AG04450 (cell line): ENCODE measurements at regions not wholly inside any gene's neighbourhood (a gene's known extent, or its start where the extent isn't known, plus 50 kb on each side); places are given as distances from the start of the nearest gene placed in this dataset.

ENCODE experiments used
- CTCF ChIA-PET: fragments of 300-600, 350-600 bp; formaldehyde crosslinking; extraction: SDS; loops from one replicate; lab custom pipeline; 2022; ENCODE audit warnings: antibody characterized with exemption, inconsistent platforms; lab: Charles Lee
- POLR2A ChIA-PET: fragments of 350-600 bp; formaldehyde crosslinking; extraction: SDS; loops from one replicate; lab custom pipeline; 2021; ENCODE audit warnings: antibody characterized with exemption, inconsistent platforms; lab: Yijun Ruan, JAX
- DNase-seq: peaks from one replicate; pipeline ENCODE4 v3.0.0-alpha.2; 2011; ENCODE audit warnings: low read depth, low spot score
- H3K27ac ChIP-seq: one replicate; pipeline ENCODE4 v1.5.1; 2012; ENCODE audit warnings: low read depth, low read length, control low read depth
- H3K27me3 ChIP-seq: one replicate; pipeline ENCODE4 v1.6.0; 2012; ENCODE audit warnings: low read length; ENCODE audit not compliant: control insufficient read depth, insufficient read depth
- H3K4me3 ChIP-seq: 2 replicates; pipeline ENCODE4 v1.5.1; 2011; ENCODE audit warnings: mild to moderate bottlenecking, low read depth, low read length, control low read depth
- H3K9me3 ChIP-seq: 2 replicates; pipeline ENCODE4 v1.5.1; 2012; ENCODE audit warnings: low read length; ENCODE audit not compliant: control insufficient read depth, insufficient read depth
- TF ChIP-seq, protein P1 (sequence below): IDR thresholded peaks from 2 replicates; pipeline ENCODE4 v1.5.1; 2011; ENCODE audit warnings: low read depth, low read length, control low read depth, inconsistent platforms

DNA sequence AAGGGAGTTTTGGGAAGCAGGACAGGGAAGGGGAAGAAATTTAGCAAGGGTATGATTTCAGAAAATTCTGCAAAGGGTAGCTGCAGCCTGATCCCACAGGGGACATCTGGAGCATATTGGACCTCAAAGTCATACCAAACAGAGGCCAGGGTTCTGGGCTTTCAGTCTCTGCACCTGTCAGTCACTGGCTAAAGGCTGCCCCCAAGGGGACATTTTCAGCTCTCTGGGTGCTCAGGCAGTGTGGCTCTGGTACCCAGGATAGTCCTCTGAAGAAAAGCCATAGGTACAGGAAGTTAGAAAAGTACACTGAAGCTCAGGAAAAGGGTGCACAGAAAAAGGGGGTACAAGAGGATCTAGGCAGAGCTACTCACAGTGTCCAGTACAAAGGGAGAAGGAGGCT, 149.2 kb downstream of the INSIG2 start:
- DNase-seq = no peak
- H3K27me3 ChIP-seq = no peaks in the 10 kb centered on the region
- no peak overlapping the region for H3K4me3 ChIP-seq
- ChIA-PET CTCF (interaction anchor here (0.5 kb wide), 1 partner anchor 35 kb away, joined by 3 read pairs; no protein-coding TSS in a partner anchor), POLR2A (no interaction called here)
- TF ChIP-seq, protein P1, sequence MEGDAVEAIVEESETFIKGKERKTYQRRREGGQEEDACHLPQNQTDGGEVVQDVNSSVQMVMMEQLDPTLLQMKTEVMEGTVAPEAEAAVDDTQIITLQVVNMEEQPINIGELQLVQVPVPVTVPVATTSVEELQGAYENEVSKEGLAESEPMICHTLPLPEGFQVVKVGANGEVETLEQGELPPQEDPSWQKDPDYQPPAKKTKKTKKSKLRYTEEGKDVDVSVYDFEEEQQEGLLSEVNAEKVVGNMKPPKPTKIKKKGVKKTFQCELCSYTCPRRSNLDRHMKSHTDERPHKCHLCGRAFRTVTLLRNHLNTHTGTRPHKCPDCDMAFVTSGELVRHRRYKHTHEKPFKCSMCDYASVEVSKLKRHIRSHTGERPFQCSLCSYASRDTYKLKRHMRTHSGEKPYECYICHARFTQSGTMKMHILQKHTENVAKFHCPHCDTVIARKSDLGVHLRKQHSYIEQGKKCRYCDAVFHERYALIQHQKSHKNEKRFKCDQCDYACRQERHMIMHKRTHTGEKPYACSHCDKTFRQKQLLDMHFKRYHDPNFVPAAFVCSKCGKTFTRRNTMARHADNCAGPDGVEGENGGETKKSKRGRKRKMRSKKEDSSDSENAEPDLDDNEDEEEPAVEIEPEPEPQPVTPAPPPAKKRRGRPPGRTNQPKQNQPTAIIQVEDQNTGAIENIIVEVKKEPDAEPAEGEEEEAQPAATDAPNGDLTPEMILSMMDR = no peak
- no peak overlapping the region for H3K27ac ChIP-seq
- no peaks in the 10 kb centered on the region for H3K9me3 ChIP-seq

DNA sequence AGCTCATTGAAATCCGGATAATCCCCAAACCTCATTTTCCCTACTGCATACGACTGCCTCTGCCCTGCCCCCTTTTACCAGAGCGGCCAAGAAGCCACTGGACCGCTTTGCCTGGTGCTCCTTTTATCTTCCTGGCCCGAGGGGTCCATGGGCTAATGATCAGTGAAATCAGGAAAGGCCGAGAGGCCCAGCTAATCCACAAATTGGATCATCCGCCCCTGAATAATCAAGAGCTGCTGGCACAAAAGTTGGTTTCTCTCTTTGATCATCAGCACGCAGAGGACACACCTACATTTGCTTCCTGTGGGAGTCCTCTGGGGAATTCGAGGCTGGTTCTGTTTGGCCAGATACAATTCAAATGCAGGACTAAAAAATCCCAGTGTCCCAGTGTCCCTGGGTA, 144.5 kb downstream of the INSIG2 start:
- Histone ChIP-seq H3K27ac (no peak overlapping the region), H3K27me3 (peaks cover 3% of the 10 kb centered on the region), H3K4me3 (no peak overlapping the region), H3K9me3 (no peaks in the 10 kb centered on the region)
- no peak for DNase-seq
- TF ChIP-seq, protein P1 = no peak
- POLR2A ChIA-PET = no interaction called here
- CTCF ChIA-PET = no interaction called here

DNA sequence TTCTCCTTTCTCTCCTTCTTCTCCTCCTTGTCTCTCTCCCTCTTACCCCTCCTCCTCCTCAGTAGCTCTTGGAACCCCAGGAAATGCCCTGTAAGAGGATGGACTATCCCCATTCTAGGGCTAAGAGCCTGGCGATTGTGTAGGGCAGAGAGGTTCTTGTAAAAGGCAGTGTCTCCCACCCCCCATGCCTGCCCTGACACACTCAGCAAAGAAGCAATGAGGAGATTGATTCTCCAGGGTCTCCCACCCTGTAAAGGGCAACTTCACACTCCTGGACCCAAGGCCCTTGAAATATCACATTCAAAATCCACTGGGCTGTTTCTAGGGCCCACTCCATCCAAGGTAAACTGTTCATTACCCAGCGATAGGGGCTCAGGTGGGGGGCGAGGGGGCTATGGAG, 144.1 kb downstream of the INSIG2 start:
- no peaks in the 10 kb centered on the region for H3K9me3 ChIP-seq
- peaks cover 8% of the 10 kb centered on the region for H3K27me3 ChIP-seq
- H3K27ac ChIP-seq = no peak overlapping the region
- H3K4me3 ChIP-seq = no peak overlapping the region
- ChIA-PET POLR2A (no interaction called here), CTCF (no interaction called here)
- TF ChIP-seq, protein P1 = no peak
- DNase-seq = no peak

DNA sequence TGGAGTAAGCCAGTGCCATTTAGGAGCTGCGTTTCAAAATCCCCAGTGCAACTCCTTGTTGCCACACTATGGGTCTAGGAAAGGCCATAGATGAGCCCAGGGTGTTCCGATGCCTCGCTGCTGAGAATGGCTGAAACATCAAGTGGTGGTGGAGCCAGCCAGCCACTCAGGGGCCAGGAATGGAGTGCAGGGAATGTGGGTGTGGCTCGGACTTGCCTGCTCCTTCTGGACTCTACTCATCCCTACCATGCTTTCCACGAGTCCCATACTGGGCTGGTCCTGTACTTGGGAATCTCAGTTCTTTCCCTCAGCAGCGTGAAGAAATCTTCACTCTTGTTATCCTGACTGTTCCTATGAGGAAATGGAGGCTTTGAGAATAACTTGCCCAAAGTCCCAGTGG, 143.5 kb downstream of the INSIG2 start:
- no peak overlapping the region for H3K27ac ChIP-seq
- ChIA-PET CTCF (no interaction called here), POLR2A (no interaction called here)
- no peak for DNase-seq
- H3K27me3 ChIP-seq = peaks cover 11% of the 10 kb centered on the region
- no peak overlapping the region for H3K4me3 ChIP-seq
- no peaks in the 10 kb centered on the region for H3K9me3 ChIP-seq
- TF ChIP-seq, protein P1 = no peak

DNA sequence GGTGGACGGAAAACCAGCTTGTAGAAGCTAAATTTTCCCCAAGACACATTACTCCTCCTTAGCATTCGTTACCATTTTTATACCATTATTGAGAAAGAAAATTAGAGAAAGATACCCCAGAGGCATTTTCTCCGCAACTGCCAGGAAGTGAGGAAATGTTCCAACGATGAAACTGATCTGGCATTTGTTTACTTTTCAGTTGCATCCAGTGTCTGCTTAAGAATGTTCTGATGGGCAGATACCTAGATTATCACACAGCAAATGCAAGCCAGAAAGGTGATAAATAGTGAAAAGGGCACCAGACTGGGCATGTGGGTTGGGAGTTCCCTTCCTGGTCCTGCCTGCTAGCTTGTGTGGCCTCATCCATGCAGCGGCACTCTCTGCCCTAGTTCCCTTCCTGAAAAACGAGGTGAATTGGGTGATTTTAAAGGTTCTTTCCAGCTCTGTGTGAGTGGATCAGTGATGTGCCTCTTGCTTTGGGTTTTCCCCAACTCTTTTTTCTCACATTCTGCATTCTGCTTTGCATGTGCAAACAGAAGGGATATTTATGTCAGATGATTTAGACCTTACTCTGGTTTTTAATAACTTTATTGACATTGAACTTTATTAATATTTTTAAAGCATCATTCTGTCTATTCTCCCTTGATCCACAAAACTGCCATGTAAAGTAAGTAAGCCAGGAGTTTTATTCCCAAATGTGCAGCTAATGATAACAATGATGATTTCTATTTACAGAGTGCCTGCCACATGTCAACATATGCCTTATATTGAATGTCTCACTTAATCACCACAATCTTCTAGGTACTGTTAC, 139.6 kb downstream of the INSIG2 start:
- CTCF ChIA-PET = interaction anchor here (0.9 kb wide), 1 partner anchor 181 kb away, joined by 3 read pairs; no protein-coding TSS in a partner anchor
- H3K4me3 ChIP-seq = no peak overlapping the region
- peaks cover 46% of the 10 kb centered on the region for H3K27me3 ChIP-seq
- TF ChIP-seq, protein P1 = no peak
- no peak overlapping the region for H3K27ac ChIP-seq
- POLR2A ChIA-PET = no interaction called here
- no peak for DNase-seq
- H3K9me3 ChIP-seq = peaks cover 5% of the 10 kb centered on the region; the same call in 1 of the 2 replicates
